GM21423 (cell line): ENCODE measurements at regions not wholly inside any gene's neighbourhood (a gene's known extent, or its start where the extent isn't known, plus 50 kb on each side); places are given as distances from the start of the nearest gene placed in this dataset.
A peak's percentile ranks its signal among the peaks of the same experiment; 100 is the strongest.
"Not testable (repeated sequence)": the region's sequence is repeated elsewhere in the genome, so short reads cannot be mapped to it uniquely, and the experiment has no call there.

Experiments
- ATAC-seq: cut with Tn5 transposase; IDR thresholded peaks from one replicate; pipeline ENCODE4 v1.9.1; 2021; ENCODE audit warnings: mild to moderate bottlenecking, moderate library complexity; ENCODE audit not compliant: unreplicated experiment

GRCh38 chr6:153437193-153437592 lies 306.1 kb upstream of the RGS17 start:
- ATAC-seq: no peak

- ATAC-seq: no peak
These were observed 305.3 kb upstream of the RGS17 start for GRCh38 chr6:153436351-153436750.

GRCh38 chr6:153435787-153436186 lies 304.7 kb upstream of the RGS17 start:
- ATAC-seq: no peak

- no peak for ATAC-seq
These were observed 294.5 kb upstream of the RGS17 start for GRCh38 chr6:153425536-153425935.

- ATAC-seq: no peak
These were observed 293.8 kb upstream of the RGS17 start for GRCh38 chr6:153424719-153425400.

- ATAC-seq: no peak
These were observed 281.4 kb upstream of the RGS17 start for GRCh38 chr6:153412519-153412918.

- no peak for ATAC-seq
These were observed 280.1 kb upstream of the RGS17 start for GRCh38 chr6:153411070-153411648.

GRCh38 chr6:153405931-153406330 lies 274.8 kb upstream of the RGS17 start:
- no peak for ATAC-seq

GRCh38 chr6:153401751-153402150 lies 270.7 kb upstream of the RGS17 start:
- ATAC-seq: no peak

- ATAC-seq: no peak
These were observed 261.1 kb upstream of the RGS17 start for GRCh38 chr6:153392156-153392555.

- ATAC-seq: no peak
These were observed 242.8 kb upstream of the RGS17 start for GRCh38 chr6:153373869-153374268.

- no peak for ATAC-seq
These were observed 237.0 kb upstream of the RGS17 start for GRCh38 chr6:153368131-153368530.

- ATAC-seq: no peak
These were observed 235.9 kb upstream of the RGS17 start for GRCh38 chr6:153367021-153367420.

- ATAC-seq: no peak
These were observed 226.3 kb upstream of the RGS17 start for GRCh38 chr6:153357391-153357790.

- no peak for ATAC-seq
These were observed 209.5 kb upstream of the RGS17 start for GRCh38 chr6:153340568-153340967.

GRCh38 chr6:153334121-153334520 lies 203.0 kb upstream of the RGS17 start:
- ATAC-seq: no peak

- ATAC-seq: not testable (repeated sequence)
These were observed 200.1 kb upstream of the RGS17 start for GRCh38 chr6:153331221-153331620.

- ATAC-seq: no peak
These were observed 197.1 kb upstream of the RGS17 start for GRCh38 chr6:153328194-153328593.

- ATAC-seq: no peak
These were observed 194.6 kb upstream of the RGS17 start for GRCh38 chr6:153325661-153326060.

GRCh38 chr6:153312634-153313033 lies 181.6 kb upstream of the RGS17 start:
- peak; percentile 75 for ATAC-seq

- no peak for ATAC-seq
These were observed 178.6 kb upstream of the RGS17 start for GRCh38 chr6:153309651-153310050.

- no peak for ATAC-seq
These were observed 171.1 kb upstream of the RGS17 start for GRCh38 chr6:153302133-153302532.

GRCh38 chr6:153301602-153302001 lies 170.5 kb upstream of the RGS17 start:
- ATAC-seq: no peak
